Activated naive CD8-positive, alpha-beta T cell treated with anti-CD3 and anti-CD28 coated beads for 36 hours (primary cell): ENCODE measurements at regions not wholly inside any gene's neighbourhood (a gene's known extent, or its start where the extent isn't known, plus 50 kb on each side); places are given as distances from the start of the nearest gene placed in this dataset.
"Not testable (repeated sequence)": the region's sequence is repeated elsewhere in the genome, so short reads cannot be mapped to it uniquely, and the experiment has no call there.

ENCODE experiments used
- DNase-seq: peaks from one replicate; pipeline ENCODE4 v3.0.0; 2021
- H3K27ac Mint-ChIP-seq: one replicate; pipeline ENCODE4 v1.8.0; 2022; ENCODE audit warnings: mild to moderate bottlenecking, moderate library complexity, mixed read lengths
- H3K27me3 Mint-ChIP-seq: one replicate; pipeline ENCODE4 v1.8.0; 2022; ENCODE audit warnings: mild to moderate bottlenecking, mixed read lengths
- H3K36me3 Mint-ChIP-seq: one replicate; pipeline ENCODE4 v1.8.0; 2021; ENCODE audit warnings: mild to moderate bottlenecking, mixed read lengths
- H3K4me1 Mint-ChIP-seq: one replicate; pipeline ENCODE4 v1.8.0; 2021; ENCODE audit warnings: mixed read lengths
- H3K4me3 Mint-ChIP-seq: one replicate; pipeline ENCODE4 v1.8.0; 2022; ENCODE audit warnings: mild to moderate bottlenecking, moderate library complexity, mixed read lengths
- H3K9me3 Mint-ChIP-seq: one replicate; pipeline ENCODE4 v1.8.0; 2022; ENCODE audit warnings: mixed read lengths

- Mint-ChIP-seq H3K27me3 (no peaks in the 10 kb centered on the region), H3K9me3 (peaks cover 6% of the 10 kb centered on the region), H3K36me3 (peaks cover 23% of the 10 kb centered on the region), H3K4me3 (no peak overlapping the region), H3K4me1 (peaks cover 13% of the 10 kb centered on the region), H3K27ac (peak overlapping the region; percentile 51)
- DNase-seq: no peak
Measured at GRCh38 chrY:19465809-19466208, 278.7 kb downstream of the KDM5D start.

DNA sequence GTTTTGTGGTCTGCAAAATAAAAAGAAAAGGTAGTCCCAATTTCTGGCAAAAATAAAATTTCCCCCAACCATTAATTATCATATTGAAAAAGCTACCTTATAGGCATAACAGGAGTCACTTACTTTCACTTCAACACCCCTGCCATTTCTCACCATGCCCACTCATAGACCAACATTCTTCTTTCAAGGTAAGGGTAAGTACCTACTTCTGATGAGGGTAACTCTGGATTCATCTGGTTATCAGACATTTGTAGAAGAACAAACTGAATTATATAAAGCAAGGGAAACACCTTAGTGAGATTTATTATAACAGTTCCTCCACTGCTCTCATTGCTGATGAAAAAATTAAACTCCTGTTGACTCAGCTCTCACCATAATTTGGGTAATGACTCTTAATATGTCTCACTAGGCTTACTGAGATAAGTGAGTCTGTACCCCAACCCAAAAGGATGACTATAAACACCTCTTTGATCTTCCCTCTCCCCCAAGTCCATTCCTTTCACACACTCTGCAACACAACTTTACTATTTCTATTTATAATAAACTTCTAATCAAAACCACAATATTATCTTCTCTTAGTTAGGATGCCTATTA is 287.6 kb downstream of the KDM5D start:
- no peak overlapping the region for H3K27ac Mint-ChIP-seq
- H3K4me1 Mint-ChIP-seq: peaks cover 7% of the 10 kb centered on the region
- no peak overlapping the region for H3K4me3 Mint-ChIP-seq
- peaks cover 30% of the 10 kb centered on the region for H3K36me3 Mint-ChIP-seq
- no peak for DNase-seq
- H3K9me3 Mint-ChIP-seq: peaks cover 3% of the 10 kb centered on the region
- no peaks in the 10 kb centered on the region for H3K27me3 Mint-ChIP-seq

- H3K9me3 Mint-ChIP-seq: peaks cover 7% of the 10 kb centered on the region
- DNase-seq: peak; percentile 2
- H3K27ac Mint-ChIP-seq: no peak overlapping the region
- no peak overlapping the region for H3K4me3 Mint-ChIP-seq
- H3K36me3 Mint-ChIP-seq: peaks cover 12% of the 10 kb centered on the region
- H3K27me3 Mint-ChIP-seq: no peaks in the 10 kb centered on the region
- H3K4me1 Mint-ChIP-seq: peaks cover 7% of the 10 kb centered on the region
Measured at GRCh38 chrY:19433059-19433458, 311.5 kb downstream of the KDM5D start.

- H3K27me3 Mint-ChIP-seq: no peaks in the 10 kb centered on the region
- no peaks in the 10 kb centered on the region for H3K36me3 Mint-ChIP-seq
- no peak for DNase-seq
- H3K4me1 Mint-ChIP-seq: peaks cover 4% of the 10 kb centered on the region
- no peak overlapping the region for H3K27ac Mint-ChIP-seq
- H3K9me3 Mint-ChIP-seq: no peaks in the 10 kb centered on the region
- no peak overlapping the region for H3K4me3 Mint-ChIP-seq
Measured at GRCh38 chrY:19427736-19428518, 316.6 kb downstream of the KDM5D start.

- not testable (repeated sequence) for H3K27me3 Mint-ChIP-seq, H3K4me1 Mint-ChIP-seq, H3K9me3 Mint-ChIP-seq, DNase-seq, H3K27ac Mint-ChIP-seq, H3K4me3 Mint-ChIP-seq, H3K36me3 Mint-ChIP-seq
Measured at GRCh38 chrY:19427191-19427590, 317.3 kb downstream of the KDM5D start.

DNA sequence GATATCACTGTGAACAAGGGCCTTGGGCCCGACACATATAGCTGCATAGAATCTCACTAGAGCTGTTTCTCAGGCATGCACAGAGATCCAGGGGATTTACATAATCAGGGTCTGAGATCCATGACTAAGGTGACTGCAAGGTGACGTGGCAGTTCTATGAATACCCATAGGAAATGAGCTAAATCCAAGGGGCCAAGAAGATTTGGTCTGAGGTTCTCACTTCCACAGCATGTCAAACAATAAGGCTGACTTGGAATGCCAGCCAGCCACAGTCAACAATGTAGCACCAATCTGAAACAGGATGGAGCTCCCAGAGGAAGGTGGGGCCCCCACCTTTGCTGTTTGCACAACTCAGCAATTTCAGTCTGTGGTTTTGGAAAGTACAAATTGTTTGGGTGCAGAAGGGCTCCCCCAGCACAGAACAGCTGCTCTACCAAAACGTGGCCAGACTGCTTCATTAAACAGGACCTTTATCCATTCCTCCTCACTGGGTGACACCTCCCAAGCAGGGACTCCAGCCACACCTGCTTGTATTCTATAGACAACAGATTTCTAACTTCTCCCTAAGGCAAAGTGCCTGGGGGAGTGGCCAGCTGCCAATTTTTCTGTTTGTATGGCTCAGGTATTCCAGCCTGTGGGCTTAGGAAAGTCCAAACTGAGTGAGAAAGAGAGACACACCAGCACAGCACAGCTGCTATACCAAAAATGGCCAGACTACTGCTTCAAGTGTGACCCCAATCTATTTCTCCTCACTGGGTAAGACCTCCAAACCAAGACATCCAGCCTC is 333.4 kb downstream of the KDM5D start:
- no peak for DNase-seq
- no peak overlapping the region for H3K27ac Mint-ChIP-seq
- peaks cover 9% of the 10 kb centered on the region for H3K4me1 Mint-ChIP-seq
- H3K27me3 Mint-ChIP-seq: no peaks in the 10 kb centered on the region
- no peaks in the 10 kb centered on the region for H3K9me3 Mint-ChIP-seq
- H3K36me3 Mint-ChIP-seq: no peaks in the 10 kb centered on the region
- H3K4me3 Mint-ChIP-seq: no peak overlapping the region

DNA sequence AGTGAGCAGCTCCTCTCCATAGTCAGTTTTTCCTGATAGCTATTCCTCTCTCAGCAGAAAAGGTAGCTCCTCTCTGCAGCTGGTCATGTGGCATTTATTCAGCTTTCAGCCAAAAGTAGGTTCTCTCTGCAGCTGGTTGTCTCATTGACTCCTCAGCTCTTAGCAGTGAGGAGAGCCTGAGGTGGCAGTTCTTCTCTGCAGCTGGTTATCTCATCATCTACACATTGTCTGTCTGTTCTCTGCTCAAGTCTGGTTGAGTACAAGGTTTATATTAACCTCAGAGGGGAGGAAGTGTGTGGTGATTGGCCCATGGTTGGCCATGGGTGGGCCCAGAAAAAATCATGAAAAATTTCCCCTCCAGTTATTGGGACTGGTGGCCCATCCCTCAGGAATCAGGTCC is 338.3 kb downstream of the KDM5D start:
- no peaks in the 10 kb centered on the region for H3K27me3 Mint-ChIP-seq
- no peaks in the 10 kb centered on the region for H3K9me3 Mint-ChIP-seq
- H3K4me1 Mint-ChIP-seq: peaks cover 13% of the 10 kb centered on the region
- no peaks in the 10 kb centered on the region for H3K36me3 Mint-ChIP-seq
- no peak overlapping the region for H3K4me3 Mint-ChIP-seq
- DNase-seq: no peak
- no peak overlapping the region for H3K27ac Mint-ChIP-seq

GRCh38 chrY:19405598-19405997 is 338.9 kb downstream of the KDM5D start:
- Mint-ChIP-seq H3K27me3 (no peaks in the 10 kb centered on the region), H3K27ac (no peak overlapping the region), H3K9me3 (no peaks in the 10 kb centered on the region), H3K4me1 (peaks cover 13% of the 10 kb centered on the region), H3K36me3 (no peaks in the 10 kb centered on the region), H3K4me3 (no peak overlapping the region)
- no peak for DNase-seq

GRCh38 chrY:19392876-19393275 is 351.6 kb downstream of the KDM5D start:
- Mint-ChIP-seq H3K27ac (peak overlapping the region; percentile 72), H3K4me1 (peaks cover 20% of the 10 kb centered on the region), H3K27me3 (no peaks in the 10 kb centered on the region), H3K4me3 (peak overlapping the region; percentile 55), H3K9me3 (peaks cover 3% of the 10 kb centered on the region), H3K36me3 (peaks cover 1% of the 10 kb centered on the region)
- DNase-seq: no peak

GRCh38 chrY:19391922-19392321 is 352.6 kb downstream of the KDM5D start:
- Mint-ChIP-seq H3K4me1 (peaks cover 20% of the 10 kb centered on the region), H3K4me3 (no peak overlapping the region), H3K36me3 (peaks cover 1% of the 10 kb centered on the region), H3K9me3 (peaks cover 3% of the 10 kb centered on the region), H3K27ac (no peak overlapping the region), H3K27me3 (no peaks in the 10 kb centered on the region)
- DNase-seq: no peak

GRCh38 chrY:19365321-19365720 is 379.2 kb downstream of the KDM5D start:
- peaks cover 2% of the 10 kb centered on the region for H3K36me3 Mint-ChIP-seq
- no peaks in the 10 kb centered on the region for H3K4me1 Mint-ChIP-seq
- no peaks in the 10 kb centered on the region for H3K9me3 Mint-ChIP-seq
- no peak overlapping the region for H3K4me3 Mint-ChIP-seq
- no peaks in the 10 kb centered on the region for H3K27me3 Mint-ChIP-seq
- DNase-seq: no peak
- no peak overlapping the region for H3K27ac Mint-ChIP-seq

- no peak overlapping the region for H3K27ac Mint-ChIP-seq
- no peak overlapping the region for H3K4me3 Mint-ChIP-seq
- no peaks in the 10 kb centered on the region for H3K9me3 Mint-ChIP-seq
- no peak for DNase-seq
- H3K4me1 Mint-ChIP-seq: no peaks in the 10 kb centered on the region
- no peaks in the 10 kb centered on the region for H3K36me3 Mint-ChIP-seq
- no peaks in the 10 kb centered on the region for H3K27me3 Mint-ChIP-seq
Measured at GRCh38 chrY:19357249-19357648, 387.3 kb downstream of the KDM5D start.

- no peak for DNase-seq
- Mint-ChIP-seq H3K27ac (no peak overlapping the region), H3K4me1 (no peaks in the 10 kb centered on the region), H3K27me3 (no peaks in the 10 kb centered on the region), H3K4me3 (no peak overlapping the region), H3K9me3 (no peaks in the 10 kb centered on the region), H3K36me3 (no peaks in the 10 kb centered on the region)
Measured at GRCh38 chrY:19356735-19357134, 387.8 kb downstream of the KDM5D start.

DNA sequence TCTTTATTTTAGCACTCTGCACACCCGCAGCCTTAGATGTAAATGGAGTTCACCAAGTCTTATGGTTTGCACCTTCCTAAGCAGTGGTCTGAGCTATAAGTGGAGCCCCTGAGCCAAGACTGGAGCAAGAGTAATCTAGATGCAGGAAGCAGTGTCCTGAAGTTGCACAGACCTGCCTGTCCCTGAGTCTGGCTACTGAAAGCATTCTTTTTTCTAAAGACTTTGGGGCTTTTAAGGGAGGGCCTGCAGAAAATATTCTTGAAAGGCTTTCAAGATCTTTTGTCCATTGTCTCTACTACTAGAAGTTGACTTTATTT is 389.7 kb downstream of the KDM5D start:
- H3K36me3 Mint-ChIP-seq: no peaks in the 10 kb centered on the region
- H3K27me3 Mint-ChIP-seq: no peaks in the 10 kb centered on the region
- H3K27ac Mint-ChIP-seq: no peak overlapping the region
- H3K4me1 Mint-ChIP-seq: no peaks in the 10 kb centered on the region
- DNase-seq: no peak
- no peak overlapping the region for H3K4me3 Mint-ChIP-seq
- no peaks in the 10 kb centered on the region for H3K9me3 Mint-ChIP-seq

DNA sequence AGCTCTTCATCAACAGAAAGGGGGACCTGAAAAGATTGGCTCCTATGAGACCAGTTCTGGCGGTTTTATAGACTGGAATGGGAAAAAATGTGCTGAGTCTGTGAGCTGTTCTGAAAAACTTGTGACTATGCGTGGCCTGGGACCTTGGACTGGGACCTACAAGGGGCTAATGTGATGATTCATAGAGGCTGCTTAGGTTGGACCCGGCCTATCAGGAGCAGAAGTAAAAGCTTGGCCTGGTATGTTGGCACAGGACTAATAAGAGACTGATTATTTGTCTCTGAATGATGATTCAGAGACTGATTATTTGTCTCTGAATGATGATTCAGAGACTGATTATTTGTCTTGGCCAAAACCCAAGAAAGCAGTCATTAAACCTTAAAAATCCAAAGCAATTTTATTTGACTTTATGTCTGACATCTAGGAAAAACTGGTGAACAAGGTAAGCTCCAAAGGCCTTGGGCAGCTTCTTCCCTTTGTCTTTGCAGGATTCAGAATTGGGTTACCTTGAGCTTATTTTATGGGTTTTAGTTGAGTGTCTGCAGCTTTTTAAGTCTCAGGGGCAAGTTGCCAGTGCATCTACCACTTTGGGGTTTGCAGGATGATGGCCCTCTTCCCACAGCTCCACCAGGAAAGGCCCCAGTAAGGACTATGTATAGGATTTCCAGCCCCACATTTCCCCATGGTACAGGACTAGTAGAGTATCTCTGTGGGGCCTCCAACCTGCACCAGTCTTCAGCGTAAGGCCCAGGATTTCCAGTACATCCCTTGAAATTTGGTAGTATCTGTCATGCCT is 390.3 kb downstream of the KDM5D start:
- Mint-ChIP-seq H3K36me3 (no peaks in the 10 kb centered on the region), H3K9me3 (no peaks in the 10 kb centered on the region), H3K27me3 (no peaks in the 10 kb centered on the region), H3K4me1 (no peaks in the 10 kb centered on the region), H3K27ac (no peak overlapping the region), H3K4me3 (no peak overlapping the region)
- DNase-seq: no peak
